ENCODE measurements at regions not wholly inside any gene's neighbourhood (a gene's known extent, or its start where the extent isn't known, plus 50 kb on each side); places are given as distances from the start of the nearest gene placed in this dataset.

DNA sequence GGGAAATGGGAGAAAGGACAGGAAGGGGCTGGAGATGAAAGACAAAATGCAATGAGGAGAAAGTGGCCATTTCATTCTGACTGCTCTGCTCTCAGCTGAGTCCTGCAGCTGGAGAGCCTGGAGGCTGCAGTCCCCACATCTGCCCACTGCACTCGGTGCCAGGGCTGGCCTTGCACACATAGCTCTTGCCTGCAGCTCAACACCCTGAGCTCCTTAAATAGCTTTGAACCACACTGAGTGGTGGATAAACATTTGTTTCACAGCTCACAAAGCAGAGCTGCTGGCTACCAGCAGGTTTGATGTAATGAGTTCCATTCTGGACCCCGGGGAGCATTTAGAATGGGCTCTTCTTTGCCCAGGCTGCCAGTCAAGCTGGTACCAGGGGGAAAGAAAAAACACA, 426.1 kb upstream of the CADM1 start:
- TF ChIP-seq EP300 (IDR thresholded peaks at IDR 0.05; ENCODE audit: borderline replicate concordance in 1 of 2, low read depth in 1 of 2, low read length in 1 of 2) (no peak), CTCF (IDR thresholded peaks at IDR 0.05) (no peak), POLR2AphosphoS5 (IDR thresholded peaks at IDR 0.05; ENCODE audit: low read depth, low read length) (no peak), GATA2 (CRISPR knock-in tag; IDR thresholded peaks at IDR 0.05) (no peak), TAF1 (IDR thresholded peaks at IDR 0.05; ENCODE audit: borderline replicate concordance, low read depth, low read length) (no peak), CHD2 (IDR thresholded peaks at IDR 0.05; ENCODE audit: low read length, partially characterized antibody) (no peak), RXRA (IDR thresholded peaks at IDR 0.05; ENCODE audit: borderline replicate concordance, low read depth) (no peak), MEF2A (IDR thresholded peaks at IDR 0.05; ENCODE audit: borderline replicate concordance, low read depth) (no peak), MXI1 (IDR thresholded peaks at IDR 0.05; ENCODE audit: low read depth, low read length) (no peak), EZH2phosphoT487 (IDR thresholded peaks at IDR 0.05; ENCODE audit: borderline replicate concordance, low read depth) (no peak), NRF1 (IDR thresholded peaks at IDR 0.05; ENCODE audit: low read depth, low read length) (no peak)
- TF ChIP-seq, protein P1, sequence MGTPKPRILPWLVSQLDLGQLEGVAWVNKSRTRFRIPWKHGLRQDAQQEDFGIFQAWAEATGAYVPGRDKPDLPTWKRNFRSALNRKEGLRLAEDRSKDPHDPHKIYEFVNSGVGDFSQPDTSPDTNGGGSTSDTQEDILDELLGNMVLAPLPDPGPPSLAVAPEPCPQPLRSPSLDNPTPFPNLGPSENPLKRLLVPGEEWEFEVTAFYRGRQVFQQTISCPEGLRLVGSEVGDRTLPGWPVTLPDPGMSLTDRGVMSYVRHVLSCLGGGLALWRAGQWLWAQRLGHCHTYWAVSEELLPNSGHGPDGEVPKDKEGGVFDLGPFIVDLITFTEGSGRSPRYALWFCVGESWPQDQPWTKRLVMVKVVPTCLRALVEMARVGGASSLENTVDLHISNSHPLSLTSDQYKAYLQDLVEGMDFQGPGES (IDR thresholded peaks at IDR 0.05; ENCODE audit: low read depth, low read length), result no peak

All from SK-N-SH (cell line).